Activated CD4-positive, alpha-beta memory T cell treated with anti-CD3 and anti-CD28 coated beads, Interleukin-2, amount 10 ng/mL, durations not matched to agents 7 days and 5 days (primary cell): ENCODE measurements at regions not wholly inside any gene's neighbourhood (a gene's known extent, or its start where the extent isn't known, plus 50 kb on each side); places are given as distances from the start of the nearest gene placed in this dataset.

Experiments used
- CTCF ChIA-PET: fragments of 350-600 bp; sonication (Branson Sonifier 250); formaldehyde crosslinking; loops from one replicate; lab custom pipeline; 2021; ENCODE audit warnings: antibody characterized with exemption, inconsistent platforms; lab: Charles Lee
- POLR2A ChIA-PET: fragments of 350-600 bp; sonication (Branson Sonifier 250); formaldehyde crosslinking; loops from one replicate; lab custom pipeline; 2021; ENCODE audit warnings: antibody characterized with exemption; lab: Charles Lee
- DNase-seq: peaks from one replicate; pipeline ENCODE4 v3.0.0-alpha.2; 2020
- H3K27ac Mint-ChIP-seq: one replicate; pipeline ENCODE4 v1.8.0; 2021; ENCODE audit warnings: mild to moderate bottlenecking, mixed read lengths
- H3K27me3 Mint-ChIP-seq: one replicate; pipeline ENCODE4 v1.8.0; 2021; ENCODE audit warnings: mixed read lengths
- H3K36me3 Mint-ChIP-seq: one replicate; pipeline ENCODE4 v1.8.0; 2021; ENCODE audit warnings: low read depth, mixed read lengths
- H3K4me1 Mint-ChIP-seq: one replicate; pipeline ENCODE4 v1.8.0; 2021; ENCODE audit warnings: mixed read lengths
- H3K4me3 Mint-ChIP-seq: one replicate; pipeline ENCODE4 v1.8.0; 2021; ENCODE audit warnings: mild to moderate bottlenecking, mixed read lengths
- H3K9me3 Mint-ChIP-seq: one replicate; pipeline ENCODE4 v1.8.0; 2021; ENCODE audit warnings: mixed read lengths

GRCh38 chr5:173535976-173536639, 80.3 kb downstream of the BOD1 start:
- CTCF ChIA-PET = no interaction called here
- Mint-ChIP-seq H3K27me3 (peaks cover 10% of the 10 kb centered on the region), H3K36me3 (no peaks in the 10 kb centered on the region), H3K27ac (no peak overlapping the region), H3K9me3 (no peaks in the 10 kb centered on the region), H3K4me3 (no peak overlapping the region), H3K4me1 (peaks cover 2% of the 10 kb centered on the region)
- no peak for DNase-seq
- POLR2A ChIA-PET = no interaction called here

- Mint-ChIP-seq H3K36me3 (no peaks in the 10 kb centered on the region), H3K27me3 (peaks cover 10% of the 10 kb centered on the region), H3K4me1 (peaks cover 2% of the 10 kb centered on the region), H3K27ac (no peak overlapping the region), H3K4me3 (no peak overlapping the region), H3K9me3 (no peaks in the 10 kb centered on the region)
- DNase-seq = no peak
- ChIA-PET POLR2A (no interaction called here), CTCF (no interaction called here)
Measured at GRCh38 chr5:173535166-173535975, 81.1 kb downstream of the BOD1 start.

DNA sequence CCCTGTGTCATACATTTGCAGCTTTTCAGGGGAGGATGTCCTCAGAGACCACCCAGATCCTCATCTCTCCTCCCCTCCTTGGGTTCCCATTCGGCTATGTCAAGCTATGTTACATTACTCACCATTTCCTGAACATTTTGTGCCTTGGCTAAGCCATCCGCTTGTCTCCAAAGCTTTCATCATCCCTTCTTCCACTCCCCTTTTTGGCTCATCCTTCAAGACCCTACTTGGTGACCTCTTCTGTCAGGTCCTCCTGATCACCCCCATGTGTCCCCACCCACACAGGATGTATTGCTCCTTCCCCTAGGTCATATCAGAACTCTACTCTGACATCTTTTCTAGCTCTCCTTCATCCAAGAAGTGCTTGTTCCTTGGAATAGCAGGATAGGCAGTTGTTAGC, 81.8 kb downstream of the BOD1 start:
- Mint-ChIP-seq H3K27me3 (peaks cover 10% of the 10 kb centered on the region), H3K36me3 (no peaks in the 10 kb centered on the region), H3K27ac (no peak overlapping the region), H3K4me3 (no peak overlapping the region), H3K4me1 (peaks cover 2% of the 10 kb centered on the region), H3K9me3 (no peaks in the 10 kb centered on the region)
- CTCF ChIA-PET = no interaction called here
- POLR2A ChIA-PET = no interaction called here
- no peak for DNase-seq

DNA sequence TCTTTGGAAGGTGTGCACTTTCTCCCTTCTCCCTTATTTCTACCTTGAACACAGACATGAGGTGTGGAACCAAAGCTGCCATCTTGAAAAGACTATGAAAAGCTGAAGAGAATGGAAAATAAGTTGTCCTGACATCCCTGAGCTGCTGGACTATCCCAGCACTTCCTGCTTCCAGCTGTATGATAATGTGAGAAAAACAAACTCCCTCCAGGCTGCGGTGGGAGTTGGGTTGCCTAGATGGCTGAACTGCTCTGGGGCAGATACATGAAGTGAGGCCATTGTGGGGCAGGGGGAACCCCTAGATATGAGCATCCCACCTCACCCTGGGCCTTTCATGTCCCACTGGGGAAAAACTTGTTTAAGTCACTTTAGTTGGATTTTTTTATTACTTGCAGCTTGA, 82.4 kb downstream of the BOD1 start:
- Mint-ChIP-seq H3K27me3 (peaks cover 8% of the 10 kb centered on the region), H3K4me1 (peaks cover 2% of the 10 kb centered on the region), H3K4me3 (no peak overlapping the region), H3K27ac (no peak overlapping the region), H3K9me3 (no peaks in the 10 kb centered on the region), H3K36me3 (no peaks in the 10 kb centered on the region)
- ChIA-PET POLR2A (no interaction called here), CTCF (no interaction called here)
- DNase-seq = no peak

DNA sequence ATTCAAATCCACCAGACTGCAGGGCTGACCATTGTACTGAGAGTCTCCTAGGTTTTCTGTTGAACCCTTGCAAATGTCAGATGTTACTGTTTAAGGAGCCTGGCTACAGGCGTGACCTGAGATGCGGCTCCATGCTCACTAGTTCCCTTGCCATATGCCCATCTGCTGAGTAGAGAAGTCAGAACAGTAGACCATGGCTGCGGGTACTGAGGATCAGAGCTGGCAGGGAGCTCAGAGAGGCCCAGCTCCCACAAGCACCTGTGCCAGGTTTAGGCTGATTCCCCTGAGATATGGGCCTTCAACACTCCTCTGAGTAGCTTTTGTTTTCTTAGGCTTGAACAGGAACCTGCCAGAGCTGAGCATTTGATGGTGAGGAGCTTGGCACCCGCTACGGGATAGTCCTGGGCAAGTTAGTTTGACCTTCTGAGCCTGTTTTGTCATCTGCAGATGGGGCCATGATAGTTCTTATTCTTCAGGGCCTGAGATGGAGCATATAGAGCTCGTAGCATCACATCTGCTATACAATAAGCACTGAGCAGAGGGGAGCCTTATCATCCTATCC, 83.7 kb downstream of the BOD1 start:
- H3K27me3 Mint-ChIP-seq = peaks cover 8% of the 10 kb centered on the region
- H3K36me3 Mint-ChIP-seq = no peaks in the 10 kb centered on the region
- no peak for DNase-seq
- H3K4me1 Mint-ChIP-seq = peaks cover 2% of the 10 kb centered on the region
- H3K27ac Mint-ChIP-seq = no peak overlapping the region
- H3K9me3 Mint-ChIP-seq = no peaks in the 10 kb centered on the region
- POLR2A ChIA-PET = no interaction called here
- CTCF ChIA-PET = no interaction called here
- no peak overlapping the region for H3K4me3 Mint-ChIP-seq

- no peak for DNase-seq
- ChIA-PET POLR2A (no interaction called here), CTCF (no interaction called here)
- H3K36me3 Mint-ChIP-seq = no peaks in the 10 kb centered on the region
- H3K4me3 Mint-ChIP-seq = no peak overlapping the region
- peaks cover 8% of the 10 kb centered on the region for H3K27me3 Mint-ChIP-seq
- H3K4me1 Mint-ChIP-seq = no peaks in the 10 kb centered on the region
- H3K9me3 Mint-ChIP-seq = no peaks in the 10 kb centered on the region
- H3K27ac Mint-ChIP-seq = no peak overlapping the region
Measured at GRCh38 chr5:173531863-173532262, 84.6 kb downstream of the BOD1 start.

- Mint-ChIP-seq H3K4me1 (no peaks in the 10 kb centered on the region), H3K9me3 (no peaks in the 10 kb centered on the region), H3K36me3 (no peaks in the 10 kb centered on the region), H3K27ac (no peak overlapping the region), H3K27me3 (peaks cover 10% of the 10 kb centered on the region), H3K4me3 (no peak overlapping the region)
- ChIA-PET POLR2A (no interaction called here), CTCF (no interaction called here)
- no peak for DNase-seq
Measured at GRCh38 chr5:173530547-173530946, 85.9 kb downstream of the BOD1 start.

DNA sequence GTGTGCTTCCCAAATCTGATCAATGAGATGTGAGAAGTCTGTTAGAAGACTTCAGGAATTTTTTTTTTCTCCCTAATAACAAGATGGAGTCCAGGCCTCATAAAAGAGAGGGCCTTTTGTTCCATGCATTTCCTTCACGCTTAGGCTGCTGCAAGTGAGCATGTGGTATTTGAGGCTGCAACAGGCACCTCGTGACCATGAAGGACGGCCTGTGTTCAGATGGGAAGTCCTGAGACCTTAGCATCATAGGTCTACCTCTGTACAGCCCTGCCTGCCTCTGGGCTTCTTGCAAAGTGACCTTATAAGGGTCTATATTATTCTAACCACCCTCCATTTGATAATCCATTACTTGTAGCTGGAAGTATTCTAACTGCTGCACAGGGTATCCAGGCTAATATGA, 86.6 kb downstream of the BOD1 start:
- Mint-ChIP-seq H3K4me1 (no peaks in the 10 kb centered on the region), H3K27ac (no peak overlapping the region), H3K9me3 (no peaks in the 10 kb centered on the region), H3K36me3 (no peaks in the 10 kb centered on the region), H3K27me3 (peaks cover 10% of the 10 kb centered on the region), H3K4me3 (no peak overlapping the region)
- DNase-seq = no peak
- CTCF ChIA-PET = no interaction called here
- POLR2A ChIA-PET = no interaction called here

GRCh38 chr5:173527671-173528070, 88.8 kb downstream of the BOD1 start:
- H3K27me3 Mint-ChIP-seq = peaks cover 5% of the 10 kb centered on the region
- DNase-seq = no peak
- no peak overlapping the region for H3K27ac Mint-ChIP-seq
- CTCF ChIA-PET = no interaction called here
- no peaks in the 10 kb centered on the region for H3K4me1 Mint-ChIP-seq
- H3K9me3 Mint-ChIP-seq = no peaks in the 10 kb centered on the region
- no peak overlapping the region for H3K4me3 Mint-ChIP-seq
- POLR2A ChIA-PET = no interaction called here
- no peaks in the 10 kb centered on the region for H3K36me3 Mint-ChIP-seq

DNA sequence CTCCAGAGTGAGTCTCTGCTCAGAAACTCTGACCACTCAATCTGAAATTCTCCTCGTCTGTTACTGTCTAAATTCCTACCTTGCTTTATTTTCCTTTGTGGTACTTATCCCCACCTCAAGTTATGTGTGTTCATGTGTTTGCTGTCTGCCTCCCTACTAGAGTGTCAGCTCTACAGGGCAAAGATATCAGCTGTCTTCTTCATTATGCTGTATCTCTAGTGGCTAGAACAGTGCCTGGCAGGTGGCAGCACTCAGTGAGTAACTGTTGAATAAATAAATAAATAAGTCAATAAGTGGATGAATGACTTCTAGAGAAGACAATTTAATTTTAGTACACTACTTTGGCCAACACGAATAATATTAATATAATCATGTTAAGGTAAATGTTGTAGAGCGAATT, 92.3 kb downstream of the BOD1 start:
- H3K9me3 Mint-ChIP-seq = no peaks in the 10 kb centered on the region
- CTCF ChIA-PET = no interaction called here
- H3K4me3 Mint-ChIP-seq = no peak overlapping the region
- H3K27me3 Mint-ChIP-seq = peaks cover 7% of the 10 kb centered on the region
- no peak overlapping the region for H3K27ac Mint-ChIP-seq
- no peaks in the 10 kb centered on the region for H3K36me3 Mint-ChIP-seq
- POLR2A ChIA-PET = no interaction called here
- DNase-seq = no peak
- no peaks in the 10 kb centered on the region for H3K4me1 Mint-ChIP-seq

DNA sequence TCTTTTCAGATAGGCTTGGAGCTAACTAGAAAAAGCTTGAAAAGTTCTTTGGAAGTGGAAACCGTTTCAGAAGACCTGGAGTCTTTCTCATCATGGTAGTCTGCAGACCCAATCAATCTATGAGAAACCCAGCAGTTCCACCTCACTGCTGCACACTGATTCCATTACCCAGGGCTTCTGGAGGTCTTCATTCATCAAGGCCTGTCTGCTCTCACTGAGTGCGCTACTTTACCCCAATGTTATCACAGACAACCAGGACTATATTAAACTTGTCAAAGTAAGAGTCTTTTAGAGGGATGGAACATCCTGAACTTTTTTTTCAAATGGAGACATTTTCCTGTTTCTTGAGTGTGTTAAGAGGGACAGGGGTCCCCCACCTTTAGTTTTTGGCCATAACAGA, 93.1 kb downstream of the BOD1 start:
- no peak overlapping the region for H3K4me3 Mint-ChIP-seq
- ChIA-PET CTCF (no interaction called here), POLR2A (no interaction called here)
- no peak overlapping the region for H3K27ac Mint-ChIP-seq
- H3K27me3 Mint-ChIP-seq = peaks cover 7% of the 10 kb centered on the region
- no peak for DNase-seq
- no peaks in the 10 kb centered on the region for H3K9me3 Mint-ChIP-seq
- no peaks in the 10 kb centered on the region for H3K4me1 Mint-ChIP-seq
- no peaks in the 10 kb centered on the region for H3K36me3 Mint-ChIP-seq

DNA sequence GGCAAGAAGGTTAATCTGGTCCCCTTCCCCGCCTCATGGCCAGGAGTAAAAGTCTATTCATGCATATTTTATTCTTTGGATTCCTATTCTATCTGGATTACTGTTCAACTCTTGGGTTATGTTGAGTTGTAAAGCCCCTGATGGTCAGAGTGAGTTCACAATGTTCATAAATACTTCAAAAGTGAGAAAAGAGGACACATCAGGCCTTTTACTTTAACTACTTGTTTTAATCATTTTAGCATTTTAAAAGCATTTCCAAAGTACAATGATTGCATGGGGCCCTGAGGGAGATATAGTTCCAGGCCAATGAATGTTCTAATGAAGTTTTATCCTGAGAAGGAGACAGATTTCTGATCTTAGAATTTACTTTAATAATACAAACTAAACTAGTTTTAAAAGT, 93.9 kb downstream of the BOD1 start:
- no peaks in the 10 kb centered on the region for H3K9me3 Mint-ChIP-seq
- no peak for DNase-seq
- H3K27ac Mint-ChIP-seq = no peak overlapping the region
- ChIA-PET POLR2A (no interaction called here), CTCF (no interaction called here)
- H3K27me3 Mint-ChIP-seq = peaks cover 9% of the 10 kb centered on the region
- H3K36me3 Mint-ChIP-seq = no peaks in the 10 kb centered on the region
- H3K4me1 Mint-ChIP-seq = no peaks in the 10 kb centered on the region
- H3K4me3 Mint-ChIP-seq = no peak overlapping the region

- no peak overlapping the region for H3K4me3 Mint-ChIP-seq
- H3K27me3 Mint-ChIP-seq = peaks cover 7% of the 10 kb centered on the region
- no peak overlapping the region for H3K27ac Mint-ChIP-seq
- no peaks in the 10 kb centered on the region for H3K9me3 Mint-ChIP-seq
- no peaks in the 10 kb centered on the region for H3K4me1 Mint-ChIP-seq
- CTCF ChIA-PET = no interaction called here
- POLR2A ChIA-PET = no interaction called here
- DNase-seq = no peak
- no peaks in the 10 kb centered on the region for H3K36me3 Mint-ChIP-seq
Measured at GRCh38 chr5:173518856-173519255, 97.6 kb downstream of the BOD1 start.

DNA sequence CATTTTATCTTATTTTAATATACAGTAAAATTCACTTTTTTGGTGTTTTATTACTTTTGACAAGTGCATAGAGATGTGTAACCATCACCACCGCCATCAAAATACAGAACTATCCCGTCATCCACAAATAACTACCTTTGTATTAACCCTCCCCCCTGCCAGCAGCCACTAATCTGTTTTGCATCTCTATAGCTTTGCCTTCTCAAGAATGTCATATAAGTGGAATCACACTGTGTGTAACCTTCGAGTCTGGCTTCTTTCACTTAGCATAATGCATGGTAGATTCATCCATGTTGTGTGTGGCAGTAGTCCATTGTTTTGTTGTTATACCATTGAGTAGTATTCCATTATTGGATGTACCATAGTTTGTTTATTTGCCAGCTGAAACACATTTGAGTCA, 98.8 kb downstream of the BOD1 start:
- ChIA-PET CTCF (no interaction called here), POLR2A (no interaction called here)
- Mint-ChIP-seq H3K4me3 (no peak overlapping the region), H3K36me3 (no peaks in the 10 kb centered on the region), H3K9me3 (no peaks in the 10 kb centered on the region), H3K4me1 (peaks cover 6% of the 10 kb centered on the region), H3K27me3 (peaks cover 13% of the 10 kb centered on the region), H3K27ac (no peak overlapping the region)
- DNase-seq = no peak
